ENCODE measurements at regions not wholly inside any gene's neighbourhood (a gene's known extent, or its start where the extent isn't known, plus 50 kb on each side); places are given as distances from the start of the nearest gene placed in this dataset.

- no peaks in the 10 kb centered on the region for H3K9me3 Mint-ChIP-seq
- peaks cover 2% of the 10 kb centered on the region for H3K4me1 Mint-ChIP-seq
- ChIA-PET POLR2A (no interaction called here), CTCF (interaction anchor here (0.6 to 1.7 kb wide), 5 partner anchors 11 to 341 kb away, joined by 3 to 5 read pairs (median 3); no protein-coding TSS in a partner anchor)
- no peaks in the 10 kb centered on the region for H3K36me3 Mint-ChIP-seq (ENCODE audit: low read depth)
- no peak for DNase-seq
- no peak overlapping the region for H3K4me3 Mint-ChIP-seq
- peaks cover 3% of the 10 kb centered on the region for H3K27me3 Mint-ChIP-seq
- H3K27ac Mint-ChIP-seq = no peak overlapping the region
These were observed 77.3 kb upstream of the GALNT2 start for GRCh38 chr1:229989591-229990248.

- no peak for DNase-seq
- peaks cover 2% of the 10 kb centered on the region for H3K4me1 Mint-ChIP-seq
- CTCF ChIA-PET = interaction anchor here (0.6 to 1.7 kb wide), 5 partner anchors 10 to 546 kb away, joined by 3 to 5 read pairs (median 3); no protein-coding TSS in a partner anchor
- POLR2A ChIA-PET = no interaction called here
- peaks cover 3% of the 10 kb centered on the region for H3K27me3 Mint-ChIP-seq
- H3K27ac Mint-ChIP-seq = no peak overlapping the region
- no peaks in the 10 kb centered on the region for H3K36me3 Mint-ChIP-seq (ENCODE audit: low read depth)
- no peaks in the 10 kb centered on the region for H3K9me3 Mint-ChIP-seq
- no peak overlapping the region for H3K4me3 Mint-ChIP-seq
These were observed 76.7 kb upstream of the GALNT2 start for GRCh38 chr1:229990326-229990725.

- Mint-ChIP-seq H3K4me1 (peaks cover 2% of the 10 kb centered on the region), H3K36me3 (ENCODE audit: low read depth) (no peaks in the 10 kb centered on the region), H3K27ac (no peak overlapping the region), H3K27me3 (peaks cover 3% of the 10 kb centered on the region), H3K9me3 (no peaks in the 10 kb centered on the region), H3K4me3 (no peak overlapping the region)
- ChIA-PET POLR2A (no interaction called here), CTCF (interaction anchor here (0.6 to 1.7 kb wide), 3 partner anchors 13 to 547 kb away, joined by 3 read pairs; no protein-coding TSS in a partner anchor)
- DNase-seq = no peak
These were observed 75.9 kb upstream of the GALNT2 start for GRCh38 chr1:229991104-229991513.

DNA sequence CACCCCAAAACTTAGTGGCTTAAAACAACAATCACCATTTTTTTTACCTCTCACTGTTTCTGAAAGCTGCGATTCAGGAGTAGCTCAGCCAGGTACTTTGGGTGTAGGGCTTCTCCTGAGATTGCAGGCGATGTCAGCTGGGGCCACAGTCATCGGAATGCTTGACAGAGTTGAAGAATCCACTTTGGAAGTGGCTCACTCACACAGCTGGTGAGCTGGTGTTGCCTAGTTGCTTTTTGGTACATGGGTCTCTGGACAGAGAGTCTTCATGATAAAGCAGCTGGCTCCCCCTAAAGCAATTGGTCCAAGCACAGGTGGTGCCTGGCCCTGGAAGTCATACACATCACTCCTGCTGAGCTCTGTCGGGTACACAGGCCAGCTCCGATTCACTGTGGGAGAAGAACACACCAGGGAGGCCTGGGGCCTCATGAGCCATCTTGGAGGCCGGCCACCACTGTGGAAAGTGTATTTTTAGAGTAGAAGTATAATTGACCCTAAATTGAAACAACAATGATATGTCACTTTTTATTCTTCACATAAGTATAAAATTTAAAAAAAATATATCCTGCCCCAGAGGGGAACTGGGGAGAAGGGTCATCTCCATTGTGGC is 75.2 kb upstream of the GALNT2 start:
- Mint-ChIP-seq H3K27me3 (peaks cover 3% of the 10 kb centered on the region), H3K36me3 (ENCODE audit: low read depth) (no peaks in the 10 kb centered on the region), H3K4me1 (peaks cover 2% of the 10 kb centered on the region), H3K4me3 (no peak overlapping the region), H3K9me3 (no peaks in the 10 kb centered on the region), H3K27ac (no peak overlapping the region)
- no peak for DNase-seq
- POLR2A ChIA-PET = no interaction called here
- CTCF ChIA-PET = interaction anchor here (1.0 kb wide), 1 partner anchor 12 kb away, joined by 3 read pairs; no protein-coding TSS in a partner anchor

DNA sequence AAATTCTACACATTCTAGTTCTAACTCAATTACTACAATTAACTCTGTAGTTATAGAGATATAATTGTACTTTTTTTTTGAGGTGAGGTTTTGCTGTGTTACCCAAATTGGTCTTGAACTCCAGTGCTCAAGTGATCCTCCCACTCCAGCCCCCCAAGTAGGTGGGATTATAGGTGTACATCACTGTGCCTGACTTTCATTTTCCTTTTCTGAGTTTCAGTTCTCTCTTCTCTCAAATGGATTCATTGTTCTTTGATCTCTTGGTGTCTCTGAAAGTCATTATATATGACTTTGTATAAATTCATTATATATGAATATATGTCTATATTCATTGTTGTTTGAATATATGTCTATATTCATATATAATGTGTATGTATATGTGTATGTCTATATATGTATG is 74.0 kb upstream of the GALNT2 start:
- DNase-seq = no peak
- H3K27me3 Mint-ChIP-seq = peaks cover 1% of the 10 kb centered on the region
- H3K27ac Mint-ChIP-seq = no peak overlapping the region
- CTCF ChIA-PET = interaction anchor here (0.6 kb wide), 1 partner anchor 692 kb away, joined by 4 read pairs; no protein-coding TSS in a partner anchor
- POLR2A ChIA-PET = no interaction called here
- H3K36me3 Mint-ChIP-seq (ENCODE audit: low read depth) = no peaks in the 10 kb centered on the region
- H3K4me1 Mint-ChIP-seq = peaks cover 2% of the 10 kb centered on the region
- H3K9me3 Mint-ChIP-seq = no peaks in the 10 kb centered on the region
- H3K4me3 Mint-ChIP-seq = no peak overlapping the region

- Mint-ChIP-seq H3K36me3 (ENCODE audit: low read depth) (no peaks in the 10 kb centered on the region), H3K27me3 (peaks cover 1% of the 10 kb centered on the region), H3K27ac (no peak overlapping the region), H3K4me1 (peaks cover 2% of the 10 kb centered on the region), H3K4me3 (no peak overlapping the region), H3K9me3 (no peaks in the 10 kb centered on the region)
- no peak for DNase-seq
- ChIA-PET CTCF (no interaction called here), POLR2A (no interaction called here)
These were observed 73.1 kb upstream of the GALNT2 start for GRCh38 chr1:229993894-229994293.

DNA sequence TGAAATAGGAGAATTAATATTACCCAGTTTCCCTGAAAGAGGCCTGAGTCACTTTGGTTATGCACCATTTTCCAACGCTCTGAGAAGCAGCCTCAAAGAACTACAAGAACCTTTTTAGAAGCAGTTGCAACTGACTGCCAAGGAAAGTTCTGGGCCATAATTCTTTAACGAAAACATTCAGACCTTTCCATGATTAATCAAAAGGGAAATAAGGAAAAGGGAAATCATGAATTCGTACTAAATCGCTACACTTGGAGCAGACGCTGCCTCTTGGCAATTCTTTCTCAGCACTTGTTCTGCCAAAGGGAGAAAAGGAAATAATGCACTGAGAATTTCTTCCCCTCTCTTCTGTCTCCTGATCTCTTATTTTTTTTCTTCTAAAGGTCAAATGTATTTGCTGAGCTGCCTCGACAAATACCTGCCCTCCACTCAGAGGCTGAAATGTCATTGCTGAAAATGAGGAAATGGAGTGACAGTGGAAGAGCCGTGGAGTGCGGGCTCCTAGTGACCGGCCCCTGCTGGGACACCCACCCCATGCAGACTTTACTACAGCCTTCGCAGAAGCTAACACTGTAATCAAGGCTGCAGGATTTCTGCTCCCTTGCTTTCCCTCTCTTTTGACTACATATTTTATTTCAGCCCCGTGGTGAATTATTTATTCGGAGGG is 67.9 kb upstream of the GALNT2 start:
- H3K9me3 Mint-ChIP-seq = no peaks in the 10 kb centered on the region
- no peak overlapping the region for H3K27ac Mint-ChIP-seq
- no peaks in the 10 kb centered on the region for H3K36me3 Mint-ChIP-seq (ENCODE audit: low read depth)
- no peaks in the 10 kb centered on the region for H3K4me1 Mint-ChIP-seq
- H3K4me3 Mint-ChIP-seq = no peak overlapping the region
- CTCF ChIA-PET = interaction anchor here (0.7 kb wide), 1 partner anchor 1003 kb away, joined by 3 read pairs; no protein-coding TSS in a partner anchor
- POLR2A ChIA-PET = no interaction called here
- DNase-seq = no peak
- H3K27me3 Mint-ChIP-seq = no peaks in the 10 kb centered on the region

GRCh38 chr1:230000493-230001184 is 66.4 kb upstream of the GALNT2 start:
- CTCF ChIA-PET = interaction anchor here (1.1 kb wide), 1 partner anchor 11 kb away, joined by 3 read pairs; no protein-coding TSS in a partner anchor
- no peaks in the 10 kb centered on the region for H3K36me3 Mint-ChIP-seq (ENCODE audit: low read depth)
- H3K4me1 Mint-ChIP-seq = no peaks in the 10 kb centered on the region
- no peaks in the 10 kb centered on the region for H3K27me3 Mint-ChIP-seq
- no peak overlapping the region for H3K4me3 Mint-ChIP-seq
- POLR2A ChIA-PET = no interaction called here
- H3K9me3 Mint-ChIP-seq = no peaks in the 10 kb centered on the region
- DNase-seq = no peak
- H3K27ac Mint-ChIP-seq = no peak overlapping the region

- Mint-ChIP-seq H3K27me3 (peaks cover 2% of the 10 kb centered on the region), H3K4me3 (no peak overlapping the region), H3K4me1 (no peaks in the 10 kb centered on the region), H3K9me3 (no peaks in the 10 kb centered on the region), H3K27ac (no peak overlapping the region), H3K36me3 (ENCODE audit: low read depth) (no peaks in the 10 kb centered on the region)
- ChIA-PET POLR2A (no interaction called here), CTCF (no interaction called here)
- DNase-seq = no peak
These were observed 64.8 kb upstream of the GALNT2 start for GRCh38 chr1:230002164-230002803.

- Mint-ChIP-seq H3K4me3 (no peak overlapping the region), H3K27me3 (peaks cover 2% of the 10 kb centered on the region), H3K4me1 (no peaks in the 10 kb centered on the region), H3K9me3 (no peaks in the 10 kb centered on the region), H3K36me3 (ENCODE audit: low read depth) (no peaks in the 10 kb centered on the region), H3K27ac (no peak overlapping the region)
- no peak for DNase-seq
- CTCF ChIA-PET = interaction anchor here (1.0 kb wide), 1 partner anchor 12 kb away, joined by 3 read pairs; no protein-coding TSS in a partner anchor
- POLR2A ChIA-PET = no interaction called here
These were observed 63.6 kb upstream of the GALNT2 start for GRCh38 chr1:230003409-230003808.

DNA sequence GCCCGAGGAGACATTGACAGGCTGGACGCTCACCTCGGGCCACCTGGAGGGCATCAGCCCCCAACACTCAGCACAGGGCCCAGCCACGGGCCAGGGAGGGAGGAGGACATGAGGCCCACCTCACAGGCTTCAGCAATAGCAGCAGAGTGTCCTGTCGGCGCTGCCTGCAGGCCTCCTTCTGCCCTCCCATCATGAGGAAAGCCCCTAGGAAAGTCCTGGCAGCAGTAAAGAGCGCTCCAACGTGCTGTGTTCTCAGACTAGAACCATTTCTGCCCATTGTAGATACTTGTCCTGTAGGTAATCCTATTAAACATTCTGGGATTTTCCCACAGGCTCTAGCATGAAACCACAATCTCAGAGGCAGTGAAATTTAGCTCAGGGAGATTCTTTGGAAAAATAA is 62.0 kb upstream of the GALNT2 start:
- peaks cover 2% of the 10 kb centered on the region for H3K27me3 Mint-ChIP-seq
- H3K27ac Mint-ChIP-seq = no peak overlapping the region
- no peaks in the 10 kb centered on the region for H3K4me1 Mint-ChIP-seq
- POLR2A ChIA-PET = no interaction called here
- CTCF ChIA-PET = no interaction called here
- no peaks in the 10 kb centered on the region for H3K9me3 Mint-ChIP-seq
- H3K4me3 Mint-ChIP-seq = no peak overlapping the region
- no peaks in the 10 kb centered on the region for H3K36me3 Mint-ChIP-seq (ENCODE audit: low read depth)
- DNase-seq = no peak

DNA sequence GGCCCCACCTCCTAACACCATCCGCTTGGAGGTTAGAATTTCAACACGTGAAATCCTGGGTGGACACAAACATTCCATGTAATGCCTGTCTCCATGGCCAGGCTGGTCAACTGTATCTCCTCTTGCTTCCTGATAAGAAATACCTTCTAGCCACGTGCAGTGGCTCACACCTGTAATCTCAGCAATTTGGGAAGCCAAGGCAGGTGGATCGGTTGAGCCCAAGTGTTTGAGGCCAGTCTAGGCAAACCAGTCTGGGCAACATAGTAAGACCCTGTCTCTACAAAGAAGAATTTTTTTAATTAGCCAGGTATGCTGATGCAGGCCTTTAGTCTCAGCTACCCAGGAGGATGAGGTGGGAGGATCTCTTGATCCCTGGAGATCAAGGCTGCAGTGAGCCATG is 58.3 kb upstream of the GALNT2 start:
- H3K27me3 Mint-ChIP-seq = peaks cover 9% of the 10 kb centered on the region
- no peaks in the 10 kb centered on the region for H3K9me3 Mint-ChIP-seq
- POLR2A ChIA-PET = no interaction called here

More for the DNA sequence above, 58.3 kb upstream of the GALNT2 start:
- DNase-seq = no peak
- Mint-ChIP-seq H3K27ac (no peak overlapping the region), H3K36me3 (ENCODE audit: low read depth) (no peaks in the 10 kb centered on the region), H3K4me1 (no peaks in the 10 kb centered on the region), H3K4me3 (no peak overlapping the region)
- CTCF ChIA-PET = no interaction called here
